Progenitor cell of endocrine pancreas (in vitro differentiated cells): ENCODE measurements at regions not wholly inside any gene's neighbourhood (a gene's known extent, or its start where the extent isn't known, plus 50 kb on each side); places are given as distances from the start of the nearest gene placed in this dataset.

Experiments used
- DNase-seq: peaks from one replicate; pipeline ENCODE4 v3.0.0; 2021; ENCODE audit warnings: low spot score; ENCODE audit not compliant: unreplicated experiment
- H3K27ac Mint-ChIP-seq: 2 replicates; pipeline ENCODE4 v1.8.0; 2021; ENCODE audit warnings: mild to moderate bottlenecking, moderate library complexity, mixed read lengths
- H3K27me3 Mint-ChIP-seq: 2 replicates; pipeline ENCODE4 v1.8.0; 2021; ENCODE audit warnings: mixed read lengths
- H3K36me3 Mint-ChIP-seq: 2 replicates; pipeline ENCODE4 v1.8.0; 2022; ENCODE audit warnings: mixed read lengths; ENCODE audit not compliant: insufficient read depth
- H3K4me1 Mint-ChIP-seq: 2 replicates; pipeline ENCODE4 v1.8.0; 2021; ENCODE audit warnings: low read depth, mixed read lengths
- H3K4me3 Mint-ChIP-seq: 2 replicates; pipeline ENCODE4 v1.8.0; 2021; ENCODE audit warnings: low read depth, mild to moderate bottlenecking, moderate library complexity, mixed read lengths
- H3K9me3 Mint-ChIP-seq: 2 replicates; pipeline ENCODE4 v1.8.0; 2021; ENCODE audit warnings: low read depth, mixed read lengths
- TF ChIP-seq, protein P1 (sequence below): fragments of 200-600 bp; sonication (generic); IDR thresholded peaks from one replicate; pipeline ENCODE4 v1.5.0; 2021; ENCODE audit warnings: antibody characterized with exemption, mild to moderate bottlenecking; ENCODE audit not compliant: unreplicated experiment

DNA sequence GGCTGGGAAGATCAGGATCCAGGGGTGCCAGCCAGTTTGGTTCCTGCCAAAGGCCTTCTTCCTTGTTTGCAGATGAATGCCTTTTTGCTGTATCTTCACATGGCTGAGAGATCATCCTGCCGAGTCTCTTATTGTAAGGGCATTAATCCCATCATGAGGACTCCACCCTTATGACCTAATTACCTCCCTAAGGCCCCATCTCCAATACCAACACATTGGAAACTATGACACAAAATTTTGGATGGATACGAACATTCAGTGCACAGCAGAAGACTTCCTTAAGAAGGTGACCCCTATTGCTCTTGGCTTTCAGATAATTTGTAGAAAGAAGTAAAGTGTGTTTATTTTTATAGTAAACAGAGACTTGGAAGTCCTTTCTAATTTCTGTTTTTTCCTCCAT, 1164.7 kb upstream of the CDH8 start:
- no peaks in the 10 kb centered on the region for H3K9me3 Mint-ChIP-seq

DNA sequence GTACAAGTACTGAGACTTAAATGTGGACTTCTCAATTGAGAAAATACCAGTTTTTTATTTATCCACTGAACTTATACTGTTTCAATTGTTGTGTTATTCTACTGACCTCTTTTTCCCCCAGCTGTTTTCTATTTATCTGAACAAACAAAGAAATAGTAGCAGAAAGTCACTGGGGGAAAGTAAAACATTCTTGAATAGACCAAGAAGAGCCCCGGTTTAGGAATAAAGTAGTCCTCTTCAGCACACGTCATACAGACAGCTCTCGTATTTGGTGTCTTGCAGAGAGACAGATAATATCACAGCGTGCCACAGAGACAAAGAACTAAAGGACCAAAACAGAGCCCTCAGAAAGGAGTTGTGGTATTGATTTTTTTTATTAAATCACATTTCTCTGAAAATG, 1159.1 kb upstream of the CDH8 start:
- TF ChIP-seq, protein P1, sequence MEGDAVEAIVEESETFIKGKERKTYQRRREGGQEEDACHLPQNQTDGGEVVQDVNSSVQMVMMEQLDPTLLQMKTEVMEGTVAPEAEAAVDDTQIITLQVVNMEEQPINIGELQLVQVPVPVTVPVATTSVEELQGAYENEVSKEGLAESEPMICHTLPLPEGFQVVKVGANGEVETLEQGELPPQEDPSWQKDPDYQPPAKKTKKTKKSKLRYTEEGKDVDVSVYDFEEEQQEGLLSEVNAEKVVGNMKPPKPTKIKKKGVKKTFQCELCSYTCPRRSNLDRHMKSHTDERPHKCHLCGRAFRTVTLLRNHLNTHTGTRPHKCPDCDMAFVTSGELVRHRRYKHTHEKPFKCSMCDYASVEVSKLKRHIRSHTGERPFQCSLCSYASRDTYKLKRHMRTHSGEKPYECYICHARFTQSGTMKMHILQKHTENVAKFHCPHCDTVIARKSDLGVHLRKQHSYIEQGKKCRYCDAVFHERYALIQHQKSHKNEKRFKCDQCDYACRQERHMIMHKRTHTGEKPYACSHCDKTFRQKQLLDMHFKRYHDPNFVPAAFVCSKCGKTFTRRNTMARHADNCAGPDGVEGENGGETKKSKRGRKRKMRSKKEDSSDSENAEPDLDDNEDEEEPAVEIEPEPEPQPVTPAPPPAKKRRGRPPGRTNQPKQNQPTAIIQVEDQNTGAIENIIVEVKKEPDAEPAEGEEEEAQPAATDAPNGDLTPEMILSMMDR: no peak
- H3K36me3 Mint-ChIP-seq: no peaks in the 10 kb centered on the region
- DNase-seq: no peak
- H3K4me1 Mint-ChIP-seq: no peaks in the 10 kb centered on the region
- H3K27ac Mint-ChIP-seq: no peak overlapping the region
- no peaks in the 10 kb centered on the region for H3K9me3 Mint-ChIP-seq
- no peak overlapping the region for H3K4me3 Mint-ChIP-seq
- peaks cover 20% of the 10 kb centered on the region for H3K27me3 Mint-ChIP-seq

More for the DNA sequence above, 1164.7 kb upstream of the CDH8 start:
- TF ChIP-seq, protein P1: no peak
- Mint-ChIP-seq H3K27me3 (peaks cover 8% of the 10 kb centered on the region), H3K4me3 (no peak overlapping the region), H3K27ac (no peak overlapping the region), H3K4me1 (no peaks in the 10 kb centered on the region), H3K36me3 (no peaks in the 10 kb centered on the region)
- no peak for DNase-seq

DNA sequence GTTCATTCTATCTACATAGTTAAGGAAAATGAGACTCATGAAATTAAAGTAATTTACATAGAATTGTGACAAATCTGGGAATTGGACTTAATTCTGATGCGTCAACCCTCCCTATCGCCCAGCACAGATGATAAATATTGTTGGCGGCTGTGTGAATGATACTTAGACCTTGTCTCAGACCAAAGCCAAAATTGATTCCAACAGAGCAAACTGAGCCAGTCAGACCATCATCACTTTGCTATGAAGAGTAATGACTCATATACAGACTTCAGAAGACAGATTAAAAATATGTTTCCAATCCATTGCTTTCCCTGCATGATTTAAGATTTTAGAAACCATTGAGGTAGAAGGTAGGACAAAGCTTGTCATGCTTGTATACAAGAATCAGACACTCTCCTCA, 1156.7 kb upstream of the CDH8 start:
- H3K4me3 Mint-ChIP-seq: no peak overlapping the region
- H3K9me3 Mint-ChIP-seq: peaks cover 2% of the 10 kb centered on the region
- H3K4me1 Mint-ChIP-seq: peaks cover 3% of the 10 kb centered on the region
- no peak for DNase-seq
- H3K36me3 Mint-ChIP-seq: no peaks in the 10 kb centered on the region
- peaks cover 11% of the 10 kb centered on the region for H3K27me3 Mint-ChIP-seq
- TF ChIP-seq, protein P1: no peak
- H3K27ac Mint-ChIP-seq: no peak overlapping the region

DNA sequence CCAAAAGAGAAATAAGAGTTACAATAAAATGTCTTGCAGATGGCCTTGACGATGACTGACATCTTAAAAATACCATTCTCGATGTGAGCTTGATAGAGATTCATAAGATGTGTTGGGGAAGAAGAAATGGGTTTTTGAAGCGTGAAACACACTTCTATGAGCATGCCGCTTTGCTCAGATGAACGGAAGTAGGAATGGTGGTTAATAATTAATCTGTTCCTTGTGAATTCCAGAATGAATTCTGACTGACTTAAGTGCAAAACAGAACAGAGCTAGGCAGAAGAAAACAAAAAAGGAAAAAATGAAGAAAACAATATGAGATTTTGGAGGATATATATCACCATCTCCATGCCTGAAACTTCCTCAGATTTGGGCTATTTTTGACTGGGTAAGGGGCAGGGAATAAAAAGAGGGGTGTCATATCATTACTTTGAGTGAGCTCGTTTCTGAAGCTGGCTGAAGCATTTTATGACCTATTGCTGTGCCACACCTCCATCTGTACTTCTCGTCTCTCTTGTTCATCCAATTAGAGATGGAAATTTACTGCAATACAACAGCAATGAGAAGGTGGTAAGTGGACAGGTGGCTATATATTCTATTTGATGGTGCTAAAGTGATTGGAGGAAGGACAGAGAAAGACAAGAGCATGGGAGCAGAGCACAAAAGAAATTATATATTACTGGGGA, 1152.0 kb upstream of the CDH8 start:
- Mint-ChIP-seq H3K4me3 (no peak overlapping the region), H3K9me3 (peaks cover 6% of the 10 kb centered on the region), H3K4me1 (peaks cover 4% of the 10 kb centered on the region), H3K27ac (no peak overlapping the region), H3K36me3 (no peaks in the 10 kb centered on the region), H3K27me3 (no peaks in the 10 kb centered on the region)
- DNase-seq: no peak
- TF ChIP-seq, protein P1: no peak

DNA sequence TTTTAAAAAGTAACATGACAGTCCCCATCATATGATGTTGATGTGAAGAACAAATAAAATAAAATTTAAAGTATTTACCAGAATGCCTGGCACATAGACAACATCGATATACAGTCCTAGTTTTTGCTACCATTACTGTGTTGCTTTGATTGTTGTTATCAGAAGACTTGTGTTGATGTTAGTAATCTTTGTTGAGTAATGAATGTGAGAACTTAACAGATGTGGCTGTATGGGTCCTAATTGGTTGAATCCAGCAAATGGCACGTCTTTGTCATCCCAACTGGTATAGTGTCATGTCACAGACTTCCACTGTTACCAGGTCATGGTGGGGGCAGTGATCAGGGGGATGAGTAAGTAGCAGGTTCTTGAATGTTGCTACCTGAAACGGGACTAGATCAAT, 1151.4 kb upstream of the CDH8 start:
- TF ChIP-seq, protein P1: no peak
- no peak for DNase-seq
- Mint-ChIP-seq H3K27me3 (no peaks in the 10 kb centered on the region), H3K36me3 (no peaks in the 10 kb centered on the region), H3K4me3 (no peak overlapping the region), H3K4me1 (peaks cover 8% of the 10 kb centered on the region), H3K9me3 (peaks cover 6% of the 10 kb centered on the region), H3K27ac (no peak overlapping the region)
